ENCODE measurements at regions not wholly inside any gene's neighbourhood (a gene's known extent, or its start where the extent isn't known, plus 50 kb on each side); places are given as distances from the start of the nearest gene placed in this dataset.

DNA sequence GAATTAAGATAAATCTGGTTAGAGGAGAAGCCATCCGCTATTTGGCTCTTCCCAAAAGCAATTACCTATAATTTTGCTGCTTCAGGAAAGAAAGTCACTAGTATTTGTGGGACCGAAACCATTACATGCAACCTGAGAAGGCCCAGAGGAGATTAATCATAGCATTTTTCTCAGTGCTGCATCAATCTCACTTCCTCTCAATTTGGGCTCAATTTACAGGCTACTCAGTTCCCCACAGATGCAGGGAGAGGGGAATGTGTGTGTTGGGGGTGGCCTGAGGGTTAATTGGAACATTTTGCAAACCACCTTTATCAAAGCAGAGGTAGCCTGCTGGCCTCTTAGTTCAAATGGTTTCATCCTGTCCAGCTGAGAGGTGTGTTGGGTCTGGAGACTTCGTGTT lies 394.7 kb upstream of the ASIC2 start:
- TF ChIP-seq, protein P1, sequence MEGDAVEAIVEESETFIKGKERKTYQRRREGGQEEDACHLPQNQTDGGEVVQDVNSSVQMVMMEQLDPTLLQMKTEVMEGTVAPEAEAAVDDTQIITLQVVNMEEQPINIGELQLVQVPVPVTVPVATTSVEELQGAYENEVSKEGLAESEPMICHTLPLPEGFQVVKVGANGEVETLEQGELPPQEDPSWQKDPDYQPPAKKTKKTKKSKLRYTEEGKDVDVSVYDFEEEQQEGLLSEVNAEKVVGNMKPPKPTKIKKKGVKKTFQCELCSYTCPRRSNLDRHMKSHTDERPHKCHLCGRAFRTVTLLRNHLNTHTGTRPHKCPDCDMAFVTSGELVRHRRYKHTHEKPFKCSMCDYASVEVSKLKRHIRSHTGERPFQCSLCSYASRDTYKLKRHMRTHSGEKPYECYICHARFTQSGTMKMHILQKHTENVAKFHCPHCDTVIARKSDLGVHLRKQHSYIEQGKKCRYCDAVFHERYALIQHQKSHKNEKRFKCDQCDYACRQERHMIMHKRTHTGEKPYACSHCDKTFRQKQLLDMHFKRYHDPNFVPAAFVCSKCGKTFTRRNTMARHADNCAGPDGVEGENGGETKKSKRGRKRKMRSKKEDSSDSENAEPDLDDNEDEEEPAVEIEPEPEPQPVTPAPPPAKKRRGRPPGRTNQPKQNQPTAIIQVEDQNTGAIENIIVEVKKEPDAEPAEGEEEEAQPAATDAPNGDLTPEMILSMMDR (IDR thresholded peaks at IDR 0.05; ENCODE audit: low read length) = no peak
- TF ChIP-seq EZH2 (IDR thresholded peaks at IDR 0.05; ENCODE audit: borderline replicate concordance, low read length) = no peak
